ENCODE measurements at regions not wholly inside any gene's neighbourhood (a gene's known extent, or its start where the extent isn't known, plus 50 kb on each side); places are given as distances from the start of the nearest gene placed in this dataset.

- no peak for TF ChIP-seq CTCF (IDR thresholded peaks at IDR 0.05; ENCODE audit: borderline replicate concordance, insufficient read depth, low read depth, low read length)
- H3K4me3 ChIP-seq (ENCODE audit: low read depth, low read length) = no peak overlapping the region
These were observed 128.6 kb downstream of the POLR2M start for GRCh38 chr15:57835119-57835518.

- H3K4me3 ChIP-seq (ENCODE audit: low read depth, low read length) = no peak overlapping the region
- TF ChIP-seq CTCF (IDR thresholded peaks at IDR 0.05; ENCODE audit: borderline replicate concordance, insufficient read depth, low read depth, low read length) = no peak
These were observed 142.8 kb downstream of the POLR2M start for GRCh38 chr15:57849317-57849716.

GRCh38 chr15:57854531-57854930 lies 148.0 kb downstream of the POLR2M start:
- no peak overlapping the region for H3K4me3 ChIP-seq (ENCODE audit: low read depth, low read length)
- no peak for TF ChIP-seq CTCF (IDR thresholded peaks at IDR 0.05; ENCODE audit: borderline replicate concordance, insufficient read depth, low read depth, low read length)

- TF ChIP-seq CTCF (IDR thresholded peaks at IDR 0.05; ENCODE audit: borderline replicate concordance, insufficient read depth, low read depth, low read length) = no peak
- H3K4me3 ChIP-seq (ENCODE audit: low read depth, low read length) = no peak overlapping the region
These were observed 151.4 kb downstream of the POLR2M start for GRCh38 chr15:57857871-57858270.

- H3K4me3 ChIP-seq (ENCODE audit: low read depth, low read length) = no peak overlapping the region
- no peak for TF ChIP-seq CTCF (IDR thresholded peaks at IDR 0.05; ENCODE audit: borderline replicate concordance, insufficient read depth, low read depth, low read length)
These were observed 152.7 kb downstream of the POLR2M start for GRCh38 chr15:57859130-57859685.

- TF ChIP-seq CTCF (IDR thresholded peaks at IDR 0.05; ENCODE audit: borderline replicate concordance, insufficient read depth, low read depth, low read length) = peak; percentile 56; the same call in 1 of the 2 replicates
- H3K4me3 ChIP-seq (ENCODE audit: low read depth, low read length) = no peak overlapping the region
These were observed 154.6 kb downstream of the POLR2M start for GRCh38 chr15:57861034-57861638.
